Body of pancreas (tissue), 4 donors: ENCODE measurements at regions not wholly inside any gene's neighbourhood (a gene's known extent, or its start where the extent isn't known, plus 50 kb on each side); places are given as distances from the start of the nearest gene placed in this dataset.

Source experiments
- POLR2A ChIP-seq, 3 donors: fragments of 450-650 bp; IDR thresholded peaks; one replicate each; pipeline ENCODE4 v1.6.1; 2016; ENCODE audit warnings: antibody characterized with exemption in 3 of 3, mild to moderate bottlenecking in 2 of 3
- TF ChIP-seq, protein P1 (sequence below), 7 experiments: fragments of 450-650 bp in 4 of 7; fragments of 200-600 bp in 3 of 7; sonication (generic) in 3 of 7; IDR thresholded peaks; one replicate each; pipeline ENCODE4 v1.5.1; 2016 to 2019; ENCODE audit warnings: antibody characterized with exemption in 7 of 7

DNA sequence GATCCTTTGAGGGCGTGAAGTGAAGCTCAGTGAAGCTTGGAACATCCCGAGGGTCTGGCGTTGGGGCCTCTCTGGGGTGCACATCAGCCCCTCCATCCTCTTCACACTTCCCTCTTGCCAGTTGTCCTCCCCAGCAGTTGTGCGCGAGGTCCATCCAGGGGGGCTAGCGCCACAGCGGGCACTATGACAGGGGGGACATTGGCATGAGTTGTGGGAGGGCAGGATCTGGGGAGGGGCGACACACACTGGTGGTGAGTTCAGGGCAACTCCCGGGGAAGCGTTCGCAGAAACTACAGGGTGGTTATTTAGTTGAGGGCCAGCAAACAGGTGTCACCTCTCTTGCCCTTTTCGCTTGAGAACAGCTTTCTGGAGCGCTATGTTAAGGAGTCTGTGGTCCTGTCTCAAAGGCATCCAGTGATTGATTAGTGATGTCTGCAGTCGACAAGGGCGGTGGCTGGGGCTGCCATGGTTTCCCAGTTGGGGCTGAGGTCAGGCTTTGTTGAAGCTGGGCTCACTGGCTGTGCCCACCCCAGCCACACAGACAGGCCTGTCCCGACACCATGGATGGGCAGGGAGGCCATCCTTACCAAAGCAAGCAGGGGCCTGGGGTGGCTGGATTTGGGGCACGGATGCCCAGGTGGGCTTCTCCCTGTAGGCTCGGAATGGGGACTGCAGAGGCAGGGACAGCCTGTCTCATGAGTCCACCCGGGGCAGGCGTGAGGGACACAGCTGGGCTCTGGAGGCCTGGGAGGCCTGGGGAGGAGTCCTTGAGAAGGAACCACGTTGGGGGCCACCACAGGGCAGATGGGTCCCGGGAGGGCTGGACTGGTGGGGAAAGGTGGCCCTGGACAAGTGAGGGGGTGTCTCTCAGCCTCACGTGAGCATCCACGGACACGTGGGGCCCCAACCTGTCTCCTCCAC lies 59.4 kb downstream of the UNCX start:
- TF ChIP-seq, protein P1, sequence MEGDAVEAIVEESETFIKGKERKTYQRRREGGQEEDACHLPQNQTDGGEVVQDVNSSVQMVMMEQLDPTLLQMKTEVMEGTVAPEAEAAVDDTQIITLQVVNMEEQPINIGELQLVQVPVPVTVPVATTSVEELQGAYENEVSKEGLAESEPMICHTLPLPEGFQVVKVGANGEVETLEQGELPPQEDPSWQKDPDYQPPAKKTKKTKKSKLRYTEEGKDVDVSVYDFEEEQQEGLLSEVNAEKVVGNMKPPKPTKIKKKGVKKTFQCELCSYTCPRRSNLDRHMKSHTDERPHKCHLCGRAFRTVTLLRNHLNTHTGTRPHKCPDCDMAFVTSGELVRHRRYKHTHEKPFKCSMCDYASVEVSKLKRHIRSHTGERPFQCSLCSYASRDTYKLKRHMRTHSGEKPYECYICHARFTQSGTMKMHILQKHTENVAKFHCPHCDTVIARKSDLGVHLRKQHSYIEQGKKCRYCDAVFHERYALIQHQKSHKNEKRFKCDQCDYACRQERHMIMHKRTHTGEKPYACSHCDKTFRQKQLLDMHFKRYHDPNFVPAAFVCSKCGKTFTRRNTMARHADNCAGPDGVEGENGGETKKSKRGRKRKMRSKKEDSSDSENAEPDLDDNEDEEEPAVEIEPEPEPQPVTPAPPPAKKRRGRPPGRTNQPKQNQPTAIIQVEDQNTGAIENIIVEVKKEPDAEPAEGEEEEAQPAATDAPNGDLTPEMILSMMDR (IDR thresholded peaks at IDR 0.05) = no peak
- no peak for TF ChIP-seq POLR2A (IDR thresholded peaks at IDR 0.05)
